Left hindlimb (tissue), 1 donor: ENCODE measurements at regions not wholly inside any gene's neighbourhood (a gene's known extent, or its start where the extent isn't known, plus 50 kb on each side); places are given as distances from the start of the nearest gene placed in this dataset.

Experiments
- DNase-seq: peaks from one replicate; pipeline ENCODE4 v3.0.0-alpha.2; 2018

DNA sequence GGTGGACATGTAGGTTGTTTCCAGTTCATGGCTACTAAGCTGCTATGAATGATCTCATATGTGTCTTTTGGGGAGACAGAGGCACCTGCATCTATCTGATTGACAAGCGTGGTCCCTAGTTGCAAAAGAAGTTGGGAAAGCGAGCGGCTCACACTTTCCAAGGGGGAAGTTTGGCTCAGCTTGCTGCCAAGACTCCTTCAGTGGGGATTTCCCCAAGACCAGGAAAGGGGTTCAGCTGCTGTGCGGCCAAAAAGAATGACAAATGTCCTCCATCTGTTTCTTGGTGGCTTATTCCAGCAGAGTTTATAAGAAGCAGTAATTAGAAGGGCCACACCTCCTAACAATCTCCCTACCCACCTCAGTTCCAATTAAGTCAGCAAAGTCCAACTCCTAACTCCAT is 128.5 kb upstream of the GALNT2 start:
- no peak for DNase-seq

DNA sequence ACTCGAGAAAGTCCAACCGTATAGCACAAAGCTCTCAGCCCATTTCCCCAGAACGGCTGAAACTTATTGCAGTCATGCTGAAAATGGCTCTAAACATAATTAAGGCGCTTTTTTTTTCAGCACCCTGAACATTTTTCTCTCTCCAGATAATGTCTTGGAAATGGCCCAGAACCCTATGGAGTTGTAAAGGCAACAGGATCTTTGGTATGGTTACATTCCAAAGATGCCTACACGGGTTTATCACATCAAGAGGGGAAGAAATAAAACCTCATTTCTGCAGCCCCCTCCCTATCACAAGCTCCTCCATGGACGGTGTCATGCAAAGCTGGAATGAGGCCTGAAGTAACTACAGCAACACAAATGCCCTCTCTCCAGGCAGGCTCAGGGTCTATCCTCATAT is 126.4 kb upstream of the GALNT2 start:
- no peak for DNase-seq

DNA sequence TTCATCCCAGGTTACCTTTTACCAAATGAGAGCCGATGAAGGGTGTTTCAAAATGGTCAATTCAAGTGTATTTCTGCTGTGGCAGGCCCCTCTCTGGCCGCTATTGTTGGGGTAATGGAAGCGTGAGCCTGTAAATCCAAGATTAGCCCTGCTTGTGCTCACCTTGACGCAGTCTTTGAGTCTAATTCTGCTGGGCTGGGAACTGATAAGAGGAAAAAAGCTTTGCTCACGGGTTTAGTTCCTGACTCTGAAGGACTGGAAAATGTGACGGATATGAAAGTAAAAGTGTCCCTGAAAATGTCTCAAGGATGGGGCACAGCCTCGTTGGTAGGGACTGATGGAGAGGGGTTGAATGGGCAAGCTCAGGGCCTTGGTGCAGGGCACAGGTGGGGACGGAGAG is 125.9 kb upstream of the GALNT2 start:
- DNase-seq = no peak

DNA sequence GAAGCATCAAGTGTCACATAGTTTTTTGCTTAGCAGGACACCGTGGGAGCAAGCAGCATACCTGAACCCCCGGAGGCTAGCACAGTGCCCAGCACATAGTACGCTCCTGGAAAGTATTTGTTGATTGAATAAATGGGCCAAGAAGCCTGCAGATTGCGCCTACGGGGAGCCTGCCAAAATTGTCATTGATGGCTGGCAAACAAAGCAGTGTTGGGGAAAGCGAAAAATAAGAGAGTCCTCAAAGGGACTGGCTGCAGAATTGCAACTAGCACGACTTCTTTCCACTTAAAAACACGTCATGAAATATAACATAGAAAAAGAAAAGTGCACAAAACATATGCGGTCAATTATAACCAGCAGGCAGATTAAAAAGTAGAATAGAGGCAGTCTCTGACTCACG is 125.2 kb upstream of the GALNT2 start:
- DNase-seq = no peak

DNA sequence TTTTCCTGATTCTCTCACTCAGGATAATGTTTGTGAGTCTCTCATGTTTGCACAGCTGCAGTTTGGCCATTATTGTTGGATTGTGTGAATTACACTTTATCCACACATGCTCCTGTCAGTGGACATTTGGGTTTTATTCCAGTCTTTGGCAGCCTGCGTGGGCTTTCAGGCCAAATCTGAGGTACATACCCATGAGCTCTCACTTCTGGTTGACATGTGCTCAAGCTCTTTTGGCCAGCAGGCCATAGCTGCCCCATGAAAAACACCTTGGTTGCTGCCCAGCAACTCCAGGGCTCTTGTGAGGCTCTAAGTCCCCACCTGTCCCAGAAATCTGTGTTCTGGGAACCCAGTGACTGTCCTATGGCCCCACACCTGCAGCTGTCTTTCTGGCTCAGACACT is 124.5 kb upstream of the GALNT2 start:
- peak; percentile 43 for DNase-seq

DNA sequence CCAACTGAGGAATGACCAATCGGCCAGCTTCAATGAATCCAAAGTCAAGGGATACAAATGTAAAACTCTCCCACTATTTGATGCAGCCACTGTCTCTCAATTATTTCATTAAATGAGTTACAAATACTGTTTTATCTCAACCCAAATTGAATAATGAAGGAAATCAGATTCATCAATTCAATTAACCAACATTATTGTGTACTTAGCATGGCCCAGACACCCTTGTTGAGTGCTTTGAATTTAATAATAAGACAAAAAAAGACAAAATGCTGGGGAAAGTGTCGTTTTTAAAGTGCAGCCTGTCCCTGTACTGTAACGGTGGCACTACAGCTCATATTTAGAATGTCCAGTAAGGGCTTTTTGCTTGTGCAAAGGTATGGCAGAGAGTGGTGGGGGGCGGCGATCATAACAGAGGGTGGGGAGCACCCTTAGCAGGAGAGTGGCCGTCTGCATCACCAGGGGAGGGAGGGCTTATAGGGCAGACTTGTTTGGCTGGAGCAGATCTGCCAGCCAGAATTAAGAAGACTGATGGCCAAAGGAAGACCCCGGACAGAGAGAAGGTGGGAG is 123.8 kb upstream of the GALNT2 start:
- no peak for DNase-seq

DNA sequence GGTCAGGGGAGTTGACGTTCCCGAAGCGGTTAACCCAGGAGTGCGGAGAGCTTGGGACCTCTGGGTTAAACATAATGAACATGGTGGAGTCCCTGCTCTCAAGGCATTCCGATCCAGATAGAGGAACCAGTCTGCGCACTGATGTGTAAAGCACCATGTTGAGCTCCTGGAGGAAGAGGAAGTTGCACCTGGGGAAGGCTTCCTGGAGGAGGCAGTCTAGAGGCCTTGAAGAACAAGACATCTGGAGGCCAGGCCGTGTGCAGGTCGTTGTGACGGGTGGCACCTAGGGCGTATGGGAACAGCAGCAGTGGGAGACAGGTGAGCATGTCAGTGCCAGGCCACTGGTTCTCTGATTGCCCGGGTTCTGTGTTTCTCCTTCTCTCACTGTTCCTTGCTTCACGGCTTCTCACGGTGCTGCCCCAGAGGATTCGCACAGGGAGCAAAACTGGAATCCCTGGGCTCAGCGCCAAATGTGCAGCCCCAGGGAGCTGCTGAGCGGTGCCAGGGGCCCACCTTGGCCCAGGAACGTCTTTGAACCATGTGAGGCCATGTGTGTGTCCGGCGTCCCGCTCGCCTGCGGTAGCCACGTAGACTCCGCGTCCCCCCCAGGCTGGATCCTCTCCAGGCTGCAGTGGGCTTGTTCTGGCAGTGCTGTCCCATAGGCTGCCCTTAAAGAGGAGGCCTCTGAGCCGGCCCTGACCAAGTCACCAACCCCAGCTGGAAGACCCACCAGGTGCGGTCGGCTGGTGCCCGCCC is 122.9 kb upstream of the GALNT2 start:
- no peak for DNase-seq

DNA sequence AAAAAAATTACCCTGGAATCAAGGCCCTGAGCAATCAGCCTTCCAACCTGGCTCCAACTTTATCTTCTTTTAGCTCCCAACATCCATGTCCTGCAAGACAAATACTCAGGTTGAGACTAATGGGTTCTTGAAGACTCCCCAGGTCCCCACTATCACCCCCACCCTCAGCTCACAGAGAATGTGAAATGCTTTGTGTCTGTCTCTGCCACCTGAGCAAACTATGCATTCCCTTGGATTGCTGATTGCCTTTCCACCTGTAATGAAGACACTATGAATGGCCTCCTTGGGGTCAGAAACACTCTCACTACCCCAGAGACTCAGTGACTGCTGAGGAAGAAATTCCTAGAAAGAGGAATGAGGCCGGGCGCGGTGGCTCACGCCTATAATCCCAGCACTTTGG is 121.2 kb upstream of the GALNT2 start:
- no peak for DNase-seq

DNA sequence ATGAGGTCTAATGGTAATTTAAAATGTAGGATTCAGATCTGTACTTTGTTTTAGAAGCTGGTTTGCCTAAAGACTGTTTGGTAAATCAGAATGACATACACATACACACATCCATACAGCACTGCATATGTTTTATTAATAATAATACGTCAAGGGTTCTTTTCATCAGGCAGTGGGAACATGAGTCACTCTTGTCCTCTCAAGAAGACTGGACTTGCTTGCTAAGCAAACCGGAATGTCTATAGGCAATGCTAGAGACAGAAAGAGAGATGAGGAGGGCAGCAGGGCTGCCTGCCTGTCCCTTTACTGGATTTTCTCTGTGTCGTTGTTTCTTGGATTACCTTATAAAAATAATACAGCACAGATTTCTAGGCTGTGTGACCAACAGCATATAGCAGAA is 119.1 kb upstream of the GALNT2 start:
- no peak for DNase-seq

DNA sequence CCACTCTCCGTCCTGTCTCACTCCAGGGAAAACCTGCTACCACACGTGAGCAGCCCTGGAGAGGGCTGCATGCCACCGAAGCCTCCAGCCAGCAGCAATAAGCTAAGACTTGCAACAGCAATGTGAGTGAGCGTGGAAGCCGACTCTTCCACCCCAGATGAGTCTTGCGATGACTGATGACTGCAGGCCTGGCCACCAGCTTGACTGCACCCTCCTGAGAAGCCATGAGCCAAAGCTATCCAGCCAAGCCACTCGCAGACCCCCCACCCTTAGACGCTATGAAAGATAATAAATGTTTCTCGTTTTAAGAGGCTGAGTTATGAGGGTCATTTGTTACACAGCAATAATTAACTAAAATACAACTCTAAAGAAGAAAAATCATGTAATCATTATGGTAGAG is 118.6 kb upstream of the GALNT2 start:
- DNase-seq = no peak

DNA sequence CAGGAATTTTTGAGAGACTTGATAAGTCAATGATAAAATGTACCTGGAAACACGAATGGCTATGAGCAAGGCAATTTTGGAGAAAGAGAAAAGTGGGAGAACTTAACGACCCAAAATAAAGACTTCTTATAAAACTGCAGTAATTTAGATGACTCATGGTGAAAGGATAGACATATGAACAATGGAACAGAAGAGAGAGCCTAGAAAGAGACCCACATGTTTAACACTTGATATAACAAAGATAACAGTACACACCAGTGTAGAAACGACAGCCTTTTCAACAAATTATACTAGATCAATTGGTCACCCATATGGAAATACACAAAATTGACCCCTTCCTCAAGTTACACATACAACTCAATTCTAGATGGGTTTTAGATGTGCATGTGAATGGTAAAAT is 117.5 kb upstream of the GALNT2 start:
- DNase-seq = no peak

DNA sequence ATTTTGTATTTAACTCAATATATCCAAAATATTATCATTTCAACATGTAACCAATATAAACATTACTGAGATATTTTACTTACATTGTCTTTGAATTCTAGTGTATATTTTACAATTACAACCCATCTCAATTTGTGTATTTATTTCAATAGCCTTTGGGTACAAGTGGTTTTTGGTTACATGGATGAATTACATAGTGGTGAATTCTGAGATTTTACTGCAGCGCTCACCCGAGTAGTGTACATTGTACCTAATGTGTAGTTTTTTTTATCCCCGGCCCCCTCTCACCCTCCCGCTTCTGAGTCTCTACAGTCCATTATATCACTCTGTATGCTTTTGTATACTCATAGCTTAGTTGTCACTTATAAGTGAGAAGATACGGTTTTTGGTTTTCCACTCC is 117.0 kb upstream of the GALNT2 start:
- DNase-seq = no peak

DNA sequence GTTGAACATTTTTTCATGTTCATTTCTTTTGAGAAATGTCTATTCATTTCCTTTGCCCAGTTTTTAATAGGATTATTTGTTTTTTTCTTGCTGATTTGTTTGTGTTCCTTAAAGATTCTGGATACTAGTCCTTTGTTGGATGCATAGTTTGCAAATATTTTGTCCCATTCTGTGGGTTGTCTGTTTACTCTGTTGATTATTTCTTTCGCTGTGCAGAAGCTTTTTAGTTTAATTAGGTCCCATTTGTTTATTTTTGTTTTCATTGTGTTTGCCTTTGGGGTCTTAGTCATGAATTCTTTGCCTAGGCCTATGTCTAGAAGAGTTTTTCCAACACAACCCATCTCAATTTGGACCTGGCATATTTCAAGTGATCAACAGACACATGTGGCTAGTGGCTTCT is 116.1 kb upstream of the GALNT2 start:
- no peak for DNase-seq

DNA sequence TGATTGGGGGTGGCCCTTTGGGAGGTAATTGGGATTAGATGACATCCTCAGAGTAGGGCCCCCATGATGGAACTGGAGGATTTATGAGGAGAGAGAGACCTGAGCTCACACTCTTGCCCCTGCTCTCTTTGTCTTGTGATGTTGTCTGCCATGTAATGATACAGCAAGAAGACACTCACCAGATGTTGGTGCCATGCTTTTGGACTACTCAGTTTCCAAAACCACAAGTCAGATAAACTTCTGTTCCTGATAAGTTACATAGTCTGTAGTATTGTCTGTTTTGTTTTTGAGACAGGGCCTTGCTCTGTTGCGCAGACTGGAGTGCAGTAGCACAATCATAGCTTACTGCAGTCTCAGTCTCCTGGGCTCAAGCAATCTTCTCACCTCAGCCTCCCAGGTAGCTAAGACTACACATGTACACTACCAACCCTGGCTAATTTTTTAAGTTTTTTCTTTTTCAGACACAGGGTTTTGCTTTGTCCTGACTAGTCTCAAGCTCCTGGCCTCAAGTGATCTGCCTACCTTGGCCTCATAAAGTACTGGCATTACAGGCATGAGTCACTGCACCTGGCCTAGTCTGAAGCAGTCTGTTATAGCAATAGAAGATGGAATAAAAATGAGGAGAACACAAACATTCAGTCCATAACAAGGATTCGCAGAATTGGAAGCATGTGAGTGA is 115.0 kb upstream of the GALNT2 start:
- no peak for DNase-seq

DNA sequence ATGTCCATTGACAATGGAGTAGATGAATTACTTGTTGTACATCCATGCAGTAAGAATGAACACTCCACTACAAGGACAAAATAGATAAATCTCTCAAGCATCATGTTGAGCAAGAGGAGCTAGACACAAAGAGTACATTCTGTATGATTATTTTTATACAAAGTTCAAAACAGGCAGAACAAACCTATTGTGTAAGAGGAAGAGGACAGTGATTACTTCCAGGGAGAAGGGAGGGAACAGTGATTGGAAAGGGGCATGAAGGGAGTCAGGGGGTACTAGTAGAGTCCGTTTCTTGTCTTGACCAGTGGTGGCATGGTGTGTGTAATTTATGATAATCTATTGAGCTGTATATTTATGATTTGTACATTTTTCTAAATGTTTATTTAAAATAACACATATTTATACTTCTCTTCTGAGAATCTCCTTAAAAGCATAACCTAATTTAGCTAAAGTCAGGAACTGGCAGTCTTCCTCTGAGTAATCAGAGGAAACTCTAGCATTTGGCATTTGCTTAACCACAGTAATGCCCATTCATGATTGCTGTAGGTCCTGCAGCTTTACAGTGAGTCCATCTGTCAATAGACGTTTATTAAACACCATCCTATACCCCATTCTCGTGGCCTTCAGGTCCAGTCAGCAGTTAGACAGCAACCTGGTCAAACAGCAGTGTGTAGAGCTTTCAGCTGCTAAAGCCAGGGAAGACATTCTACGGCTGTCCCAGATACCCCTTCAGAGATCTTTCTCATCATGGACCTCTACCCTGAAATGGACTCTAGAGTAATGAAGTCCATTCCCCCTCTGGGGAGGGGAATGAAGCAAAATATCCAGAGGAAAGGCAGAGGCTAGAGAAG is 114.1 kb upstream of the GALNT2 start:
- no peak for DNase-seq

DNA sequence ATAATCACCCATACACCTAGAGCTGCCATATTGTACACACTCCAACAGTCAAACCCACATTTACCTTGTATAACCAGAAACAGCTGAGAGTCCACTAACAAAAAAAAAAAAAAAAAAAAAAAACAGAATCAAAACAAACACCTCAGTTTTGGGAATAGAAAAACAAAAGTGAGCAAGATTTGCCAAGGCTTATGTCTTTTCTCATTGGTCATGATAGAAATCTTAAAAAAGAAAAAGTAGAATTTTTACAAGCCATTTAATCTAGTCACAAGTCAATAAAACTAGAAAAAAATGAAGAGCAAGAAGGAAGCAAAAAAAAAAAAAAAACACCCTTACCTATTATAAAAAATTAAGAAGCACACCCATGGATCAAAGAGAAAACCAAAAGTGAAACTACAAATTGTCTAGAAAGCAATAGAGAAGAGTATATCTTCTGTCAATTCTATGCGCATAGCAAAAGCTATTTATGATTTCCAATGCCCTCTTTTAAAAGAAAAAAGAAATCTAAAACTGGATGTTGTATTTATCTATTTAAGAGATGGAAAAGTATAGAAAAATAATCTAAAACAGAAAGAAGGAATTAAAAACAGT is 113.2 kb upstream of the GALNT2 start:
- DNase-seq = no peak

DNA sequence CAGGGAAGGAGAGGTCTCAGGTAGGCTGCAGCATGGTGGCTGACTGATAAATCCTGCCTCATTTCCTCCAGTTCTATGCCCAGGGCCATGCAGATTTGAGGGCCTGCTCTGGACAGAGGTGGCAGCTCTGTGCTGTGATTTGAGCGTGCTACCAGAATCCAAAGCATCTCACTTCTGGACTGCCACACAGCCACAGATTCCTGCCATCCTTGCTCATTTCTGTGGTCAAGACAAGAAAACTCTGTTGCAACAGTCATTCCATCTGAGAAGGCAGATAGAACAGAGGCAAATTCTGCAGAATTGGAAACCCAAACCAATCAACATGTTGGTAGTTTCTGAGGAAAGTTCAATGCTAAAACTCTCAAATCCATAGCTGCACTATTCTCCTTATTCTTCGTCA is 102.8 kb upstream of the GALNT2 start:
- no peak for DNase-seq

DNA sequence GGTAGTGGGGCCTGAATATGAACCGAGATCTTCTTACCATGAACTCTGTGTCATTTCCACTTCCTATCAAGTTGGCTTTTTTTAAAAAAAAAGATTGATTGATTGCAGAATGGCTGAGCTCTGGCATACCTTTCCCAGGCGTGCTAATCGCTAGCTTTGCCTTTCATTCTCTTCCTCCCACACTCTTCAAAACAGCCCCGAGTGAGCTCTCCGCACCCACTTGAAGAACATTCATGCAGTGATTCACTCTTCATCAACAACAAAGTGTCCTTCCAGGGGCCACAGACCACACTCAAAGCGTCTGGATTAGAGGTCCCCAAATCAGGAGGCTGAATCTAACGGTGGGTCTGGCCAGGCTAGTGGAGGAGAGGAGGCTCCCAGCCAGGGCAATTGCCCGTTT is 96.3 kb upstream of the GALNT2 start:
- DNase-seq = no peak

DNA sequence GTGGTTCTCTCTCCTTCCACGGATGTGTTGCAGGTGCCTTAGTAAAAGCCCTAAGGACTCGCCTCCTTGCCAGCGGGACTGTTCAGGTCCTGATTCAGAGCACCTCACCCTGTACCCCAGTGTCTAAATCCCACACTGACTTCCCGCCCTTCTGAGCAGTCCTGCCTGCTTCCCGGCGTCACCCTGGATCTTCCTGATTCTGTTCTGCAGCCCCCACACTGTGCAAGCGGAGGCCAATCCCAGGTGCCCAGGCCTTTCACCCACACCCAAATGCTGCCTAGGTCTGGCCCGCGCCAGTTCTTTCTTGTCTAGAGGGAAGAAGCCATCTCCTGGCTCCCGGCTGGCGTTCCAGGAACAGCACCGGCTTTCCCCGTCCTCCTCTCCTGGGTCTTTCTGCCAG is 95.9 kb upstream of the GALNT2 start:
- DNase-seq = no peak

DNA sequence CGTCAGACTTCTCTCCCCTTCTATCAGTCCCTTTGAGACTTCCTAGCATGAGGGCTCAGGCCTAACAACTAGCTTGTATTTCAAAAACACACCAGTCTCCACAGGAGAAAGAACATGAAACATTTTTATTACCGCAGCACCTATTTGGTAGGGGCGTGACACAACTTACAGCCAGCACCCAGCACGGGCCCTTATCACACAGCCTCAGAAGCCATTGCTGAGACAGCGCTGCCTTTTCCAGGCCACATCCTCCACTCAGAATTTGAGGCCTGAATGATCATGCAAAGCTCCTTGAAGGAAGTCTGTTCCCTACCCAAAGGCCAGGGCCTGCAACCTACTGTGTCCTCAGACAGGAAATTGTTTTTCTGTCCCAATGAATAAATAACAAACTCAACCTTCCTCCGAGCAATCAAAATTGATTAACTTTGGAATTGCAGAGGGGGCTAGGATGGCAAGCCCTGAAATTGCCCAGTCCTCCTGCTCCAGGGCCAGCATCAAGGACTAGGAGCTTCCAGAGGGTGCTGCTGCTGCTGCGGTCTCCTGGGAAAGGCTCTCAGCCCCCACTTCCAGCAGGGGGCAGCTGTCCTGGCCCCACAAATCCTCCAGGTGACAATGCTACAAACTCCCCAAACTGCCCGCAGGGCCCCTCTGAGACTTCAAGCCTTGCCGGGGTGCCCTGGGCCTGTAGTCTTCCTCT is 94.3 kb upstream of the GALNT2 start:
- DNase-seq = no peak

DNA sequence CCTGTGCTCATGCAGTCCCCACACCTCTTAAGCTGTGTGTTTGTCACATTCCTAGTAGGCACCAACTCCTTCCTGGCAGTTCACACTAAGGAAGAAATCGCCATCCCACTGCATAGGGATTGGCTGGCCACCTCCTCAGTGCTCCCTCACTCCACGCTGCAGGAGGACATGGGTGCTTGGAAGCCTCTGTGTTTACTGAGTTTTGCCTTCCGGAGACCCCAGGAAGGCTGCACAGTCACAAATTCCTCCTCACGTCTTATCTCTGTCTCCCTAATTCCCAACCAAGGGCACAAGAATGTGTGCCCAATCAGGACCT is 93.8 kb upstream of the GALNT2 start:
- DNase-seq = no peak

DNA sequence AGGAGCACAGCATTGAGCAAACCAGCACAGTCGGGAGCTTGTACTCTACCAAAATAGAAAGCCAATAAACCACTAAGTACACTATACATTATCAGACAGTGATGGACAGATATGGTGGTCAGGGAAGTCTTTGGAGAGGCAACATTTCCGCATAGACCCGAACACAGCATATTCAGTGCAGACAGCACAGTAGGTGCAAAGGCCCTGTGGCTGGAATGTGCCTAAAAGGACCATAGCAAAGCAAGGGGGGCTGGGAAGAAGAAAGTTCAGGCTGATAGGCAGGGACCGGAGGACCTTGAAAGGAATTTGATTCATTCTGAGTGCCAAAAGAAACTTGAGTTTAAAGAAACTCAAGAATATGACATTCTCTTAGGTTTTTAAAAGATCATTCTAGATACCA is 92.0 kb upstream of the GALNT2 start:
- DNase-seq = no peak

DNA sequence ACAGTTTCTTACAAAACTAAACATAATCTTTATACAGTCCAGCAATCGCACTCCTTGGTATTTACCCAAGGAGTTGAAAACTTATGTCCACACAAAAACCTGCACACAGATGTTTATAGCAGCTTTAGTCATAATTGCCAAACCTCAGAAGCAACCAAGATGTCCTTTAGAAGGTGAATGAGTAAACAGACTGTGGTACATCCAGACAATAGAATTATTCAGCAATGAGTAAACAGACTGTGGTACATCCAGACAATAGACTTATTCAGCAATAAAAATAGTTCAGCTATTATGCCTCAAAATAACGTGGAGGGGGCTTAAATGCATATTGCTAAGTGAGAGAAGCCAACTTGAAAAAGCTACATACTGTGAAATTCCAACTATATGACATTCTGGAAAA is 87.0 kb upstream of the GALNT2 start:
- no peak for DNase-seq
